B cell (primary cell): ENCODE measurements at regions not wholly inside any gene's neighbourhood (a gene's known extent, or its start where the extent isn't known, plus 50 kb on each side); places are given as distances from the start of the nearest gene placed in this dataset.
"Not testable (repeated sequence)": the region's sequence is repeated elsewhere in the genome, so short reads cannot be mapped to it uniquely, and the experiment has no call there.

Experiments
- EZH2 ChIP-seq: IDR thresholded peaks from 2 replicates; pipeline ENCODE4 v1.6.1; 2012; ENCODE audit warnings: borderline replicate concordance, low read depth, mild to moderate bottlenecking, moderate library complexity, low read length; ENCODE audit not compliant: insufficient read depth, poor library complexity, severe bottlenecking
- TF ChIP-seq, protein P1 (sequence below): fragments of 200-600 bp; IDR thresholded peaks from one replicate; pipeline ENCODE4 v1.8.0; 2022; ENCODE audit warnings: antibody characterized with exemption, mild to moderate bottlenecking

- TF ChIP-seq, protein P1, sequence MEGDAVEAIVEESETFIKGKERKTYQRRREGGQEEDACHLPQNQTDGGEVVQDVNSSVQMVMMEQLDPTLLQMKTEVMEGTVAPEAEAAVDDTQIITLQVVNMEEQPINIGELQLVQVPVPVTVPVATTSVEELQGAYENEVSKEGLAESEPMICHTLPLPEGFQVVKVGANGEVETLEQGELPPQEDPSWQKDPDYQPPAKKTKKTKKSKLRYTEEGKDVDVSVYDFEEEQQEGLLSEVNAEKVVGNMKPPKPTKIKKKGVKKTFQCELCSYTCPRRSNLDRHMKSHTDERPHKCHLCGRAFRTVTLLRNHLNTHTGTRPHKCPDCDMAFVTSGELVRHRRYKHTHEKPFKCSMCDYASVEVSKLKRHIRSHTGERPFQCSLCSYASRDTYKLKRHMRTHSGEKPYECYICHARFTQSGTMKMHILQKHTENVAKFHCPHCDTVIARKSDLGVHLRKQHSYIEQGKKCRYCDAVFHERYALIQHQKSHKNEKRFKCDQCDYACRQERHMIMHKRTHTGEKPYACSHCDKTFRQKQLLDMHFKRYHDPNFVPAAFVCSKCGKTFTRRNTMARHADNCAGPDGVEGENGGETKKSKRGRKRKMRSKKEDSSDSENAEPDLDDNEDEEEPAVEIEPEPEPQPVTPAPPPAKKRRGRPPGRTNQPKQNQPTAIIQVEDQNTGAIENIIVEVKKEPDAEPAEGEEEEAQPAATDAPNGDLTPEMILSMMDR: not testable (repeated sequence)
- TF ChIP-seq EZH2: not testable (repeated sequence)
These were observed 77.7 kb upstream of the GOLGA6L4 start for GRCh38 chr15:84157857-84158256.
